Activated CD4-positive, CD25-positive, alpha-beta regulatory T cell (primary cell): ENCODE measurements at regions not wholly inside any gene's neighbourhood (a gene's known extent, or its start where the extent isn't known, plus 50 kb on each side); places are given as distances from the start of the nearest gene placed in this dataset.
"Not testable (repeated sequence)": the region's sequence is repeated elsewhere in the genome, so short reads cannot be mapped to it uniquely, and the experiment has no call there.

Experiments
- DNase-seq, 4 experiments: peaks; one replicate each; lab custom pipeline; 2025; lab: John Stamatoyannopoulos, UW

DNA sequence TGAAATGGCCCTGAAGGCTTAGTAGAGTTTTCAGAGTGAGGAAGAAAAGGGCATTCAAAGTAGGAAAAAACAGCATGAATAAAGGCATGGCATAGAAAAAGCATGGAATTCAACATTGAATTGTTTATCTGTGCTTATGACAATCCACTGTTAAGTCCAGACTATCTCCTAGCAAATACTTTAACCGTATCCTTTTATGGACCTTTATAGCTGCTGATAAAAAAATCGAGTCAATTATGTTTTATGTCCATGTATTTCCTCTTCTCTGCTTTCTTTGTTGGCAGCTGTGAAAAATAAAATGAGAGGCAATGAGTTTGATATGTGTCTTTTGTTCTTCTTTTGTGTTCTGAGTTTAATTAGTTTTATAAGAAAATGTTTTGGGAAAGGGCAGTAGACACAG lies 70.4 kb downstream of the TDRD15 start:
- no peak for DNase-seq

DNA sequence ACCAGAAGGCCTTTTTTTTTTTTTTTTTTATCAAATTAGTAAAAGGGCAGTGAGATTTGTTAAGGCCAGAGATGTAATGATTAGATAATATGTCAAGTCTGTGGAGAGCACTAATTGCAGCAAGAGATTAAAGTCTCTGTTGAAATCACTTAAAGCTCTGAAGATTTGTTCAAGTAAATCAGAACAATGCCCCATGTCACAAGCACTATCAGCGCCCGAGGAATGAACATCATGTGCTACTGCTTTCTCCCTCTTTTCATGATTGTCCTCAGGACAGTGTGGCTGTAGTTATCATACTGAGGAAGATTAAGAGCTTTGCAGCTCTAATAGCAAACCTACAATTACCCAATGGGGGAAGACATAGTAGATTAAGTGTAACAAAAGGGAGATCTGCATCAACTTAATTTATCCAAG lies 71.1 kb downstream of the TDRD15 start:
- no peak for DNase-seq

GRCh38 chr2:21195326-21195725 lies 71.6 kb downstream of the TDRD15 start:
- DNase-seq, result no peak

DNA sequence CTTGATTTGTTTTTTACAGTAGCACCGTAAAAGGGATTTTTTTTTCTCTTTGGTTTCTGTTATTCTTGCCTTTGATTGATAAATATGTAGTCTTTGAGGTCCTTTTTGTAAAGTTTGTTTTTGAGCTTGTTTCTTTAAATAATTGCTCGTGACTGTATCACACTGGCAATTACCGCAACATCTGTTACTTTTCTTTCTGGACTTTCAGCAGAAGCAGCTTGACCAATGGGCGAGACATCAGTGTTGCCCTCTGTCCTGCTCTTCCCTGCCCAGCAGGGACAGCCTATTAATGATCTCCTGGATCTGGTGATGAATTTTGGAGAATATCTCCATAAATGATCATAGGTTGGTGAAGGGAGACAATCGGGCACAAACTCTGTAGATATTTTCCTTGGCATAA lies 74.9 kb downstream of the TDRD15 start:
- DNase-seq, result no peak

DNA sequence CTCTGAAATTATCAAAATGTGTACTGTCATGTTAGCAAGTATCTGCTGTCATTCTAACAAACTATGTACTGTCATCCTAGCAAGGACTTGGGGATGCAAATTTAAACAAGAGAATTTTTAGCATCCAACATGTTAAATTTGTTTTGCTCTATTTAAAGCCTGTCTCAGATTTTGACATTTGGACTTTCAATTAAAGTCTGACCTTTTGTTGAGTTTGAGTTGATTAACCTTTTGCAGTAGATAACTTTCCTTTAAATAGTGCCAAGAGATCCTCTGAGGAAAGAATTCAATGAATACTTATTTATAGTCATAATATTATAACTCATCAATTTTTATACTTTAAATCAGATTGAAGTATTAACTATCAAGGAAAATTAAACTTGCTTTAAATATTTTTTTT lies 80.2 kb downstream of the TDRD15 start:
- no peak for DNase-seq

DNA sequence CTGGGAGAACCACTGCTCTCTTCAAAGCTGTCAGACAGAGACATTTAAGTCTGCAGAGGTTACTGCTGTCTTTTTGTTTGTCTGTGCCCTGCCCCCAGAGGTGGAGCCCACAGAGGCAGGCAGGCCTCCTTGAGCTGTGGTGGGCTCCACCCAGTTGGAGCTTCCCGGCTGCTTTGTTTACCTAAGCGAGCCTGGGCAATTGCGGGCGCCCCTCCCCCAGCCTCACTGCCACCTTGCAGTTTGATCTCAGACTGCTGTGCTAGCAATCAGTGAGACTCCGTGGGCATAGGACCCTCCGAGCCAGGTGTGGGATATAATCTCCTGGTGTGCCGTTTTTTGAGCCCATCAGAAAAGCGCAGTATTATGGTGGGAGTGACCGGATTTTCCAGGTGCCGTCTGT lies 90.3 kb downstream of the TDRD15 start:
- not testable (repeated sequence) for DNase-seq

DNA sequence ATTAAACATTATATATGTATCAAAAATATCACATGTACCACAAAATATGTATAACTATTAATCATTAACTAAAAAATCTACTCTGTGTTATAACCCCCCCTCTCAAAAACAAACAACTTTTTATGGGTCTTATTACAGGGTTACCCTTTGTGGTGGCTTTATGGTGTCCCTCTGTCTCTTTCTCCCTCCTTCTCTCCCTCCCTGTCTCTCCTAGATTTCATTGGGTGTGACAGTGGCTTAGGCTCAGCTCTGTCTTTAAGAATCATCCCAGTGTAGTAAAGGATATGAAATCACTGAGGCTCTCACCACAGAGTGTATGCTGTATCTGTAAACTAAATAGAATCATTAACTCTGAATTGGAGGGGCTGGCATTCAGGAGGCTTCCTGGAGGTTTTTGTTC lies 93.7 kb downstream of the TDRD15 start:
- no peak for DNase-seq

DNA sequence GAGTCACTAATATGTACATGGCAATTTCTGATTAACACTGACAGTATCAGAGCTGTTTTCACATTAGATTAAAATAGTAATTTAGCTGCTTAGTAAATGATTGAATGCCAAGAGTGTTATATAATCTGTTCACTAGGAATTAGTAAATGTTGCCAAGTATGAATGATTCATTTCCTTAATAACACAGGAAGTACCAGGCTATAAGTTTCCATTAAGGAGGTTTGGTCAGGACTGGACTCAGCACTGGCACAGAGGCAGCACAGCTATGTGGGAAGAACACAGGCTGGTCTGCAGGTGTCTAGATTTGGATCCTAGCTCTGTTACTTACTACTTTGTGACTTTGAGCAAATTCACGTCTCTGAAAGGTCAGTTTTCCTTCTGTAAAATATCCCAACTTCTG lies 97.2 kb downstream of the TDRD15 start:
- DNase-seq, result no peak

DNA sequence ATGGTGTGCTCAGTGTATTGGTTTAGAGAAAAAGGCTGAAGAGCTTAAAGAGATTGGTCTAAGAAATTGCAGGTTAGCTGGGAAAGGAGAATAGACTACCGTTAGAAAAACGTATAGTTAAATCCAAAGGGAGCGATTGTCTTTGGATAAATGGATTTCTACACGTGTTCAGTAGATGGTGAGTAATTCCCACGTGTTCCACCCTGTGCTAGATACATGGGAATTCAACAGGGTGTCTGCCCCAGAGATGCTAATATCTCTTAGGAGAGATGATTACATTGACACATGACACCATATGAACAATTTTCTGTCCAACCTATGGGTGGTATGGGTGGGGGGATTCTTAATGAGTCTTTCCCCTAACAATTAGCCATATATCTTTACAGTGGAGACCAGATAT lies 99.8 kb downstream of the TDRD15 start:
- no peak for DNase-seq

- DNase-seq, result no peak
Observed at GRCh38 chr2:21228041-21228895, 104.5 kb downstream of the TDRD15 start.

GRCh38 chr2:21229302-21229701 lies 105.5 kb downstream of the TDRD15 start:
- no peak for DNase-seq

GRCh38 chr2:21230140-21230539 lies 106.4 kb downstream of the TDRD15 start:
- no peak for DNase-seq

DNA sequence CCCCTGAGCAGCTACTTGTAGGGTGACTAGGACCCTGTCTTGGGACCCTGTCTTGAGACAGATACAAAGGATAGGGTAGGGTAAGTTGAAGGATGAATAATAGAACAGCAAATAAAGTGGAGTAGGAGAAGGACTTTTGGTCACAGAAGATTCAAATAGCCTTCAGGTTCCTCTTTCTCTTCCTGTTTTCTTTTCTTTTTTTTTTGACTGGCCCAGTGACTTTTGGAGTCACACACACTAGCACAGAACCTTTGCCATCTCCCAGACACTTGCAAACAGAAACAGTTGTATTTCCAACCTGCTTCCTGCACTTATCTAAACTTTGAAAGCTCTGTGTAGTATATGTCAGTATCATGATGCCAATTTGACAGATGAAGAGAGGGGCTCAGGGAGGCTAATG lies 108.2 kb downstream of the TDRD15 start:
- DNase-seq, result no peak

DNA sequence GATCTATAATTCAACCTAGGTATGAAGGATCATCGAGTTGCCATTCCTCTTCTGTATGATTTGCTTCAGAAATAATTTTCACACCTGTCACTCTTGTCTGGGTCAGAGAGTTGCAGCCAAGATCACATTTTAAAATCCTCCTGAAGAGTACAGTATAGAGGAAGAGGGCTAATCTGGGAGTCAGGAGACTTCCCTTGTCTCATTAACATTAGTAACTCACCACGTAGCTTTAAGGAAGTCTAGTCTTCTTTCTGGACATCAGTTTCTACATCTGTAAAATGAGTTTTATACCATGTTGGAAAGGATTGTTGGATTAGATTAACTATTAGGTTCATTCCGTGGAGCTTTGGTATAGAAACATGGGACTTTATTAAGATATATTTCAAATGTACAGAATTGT lies 109.4 kb downstream of the TDRD15 start:
- no peak for DNase-seq

GRCh38 chr2:21234001-21234400 lies 110.2 kb downstream of the TDRD15 start:
- no peak for DNase-seq

DNA sequence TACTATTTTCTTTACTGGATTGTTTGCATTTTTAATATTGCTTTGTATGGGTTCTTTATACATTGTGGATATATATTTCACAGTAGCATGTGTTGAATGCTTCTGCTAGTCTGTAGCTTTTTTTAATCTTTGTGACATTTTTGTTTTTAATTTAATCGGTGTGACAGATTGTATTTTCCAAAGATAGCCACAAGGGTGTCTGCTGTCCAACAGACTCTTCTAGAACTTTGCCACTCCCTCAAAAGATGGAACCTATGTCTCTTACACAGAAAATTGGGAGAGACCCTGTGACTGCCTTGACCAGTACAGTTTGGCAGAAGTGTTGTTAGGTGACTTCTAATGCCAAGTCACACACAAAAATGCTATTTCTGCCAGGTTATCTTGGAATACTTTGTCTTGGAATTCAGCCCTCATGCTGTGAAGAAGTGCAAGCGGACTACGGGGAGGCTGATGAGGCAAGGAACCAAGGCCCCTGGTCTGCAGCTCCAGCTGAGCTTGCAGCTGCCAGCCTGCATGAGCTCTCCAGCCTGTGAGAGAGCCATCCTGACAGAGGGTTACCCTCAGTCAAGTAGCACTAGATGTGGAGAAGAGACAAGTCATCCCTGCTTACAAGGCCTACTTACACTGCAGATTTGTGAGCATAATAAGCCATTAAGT lies 110.8 kb downstream of the TDRD15 start:
- DNase-seq, result no peak

GRCh38 chr2:21239749-21240148 lies 116.0 kb downstream of the TDRD15 start:
- DNase-seq, result not testable (repeated sequence)

- DNase-seq, result no peak
Observed at GRCh38 chr2:21244161-21244560, 120.4 kb downstream of the TDRD15 start.

DNA sequence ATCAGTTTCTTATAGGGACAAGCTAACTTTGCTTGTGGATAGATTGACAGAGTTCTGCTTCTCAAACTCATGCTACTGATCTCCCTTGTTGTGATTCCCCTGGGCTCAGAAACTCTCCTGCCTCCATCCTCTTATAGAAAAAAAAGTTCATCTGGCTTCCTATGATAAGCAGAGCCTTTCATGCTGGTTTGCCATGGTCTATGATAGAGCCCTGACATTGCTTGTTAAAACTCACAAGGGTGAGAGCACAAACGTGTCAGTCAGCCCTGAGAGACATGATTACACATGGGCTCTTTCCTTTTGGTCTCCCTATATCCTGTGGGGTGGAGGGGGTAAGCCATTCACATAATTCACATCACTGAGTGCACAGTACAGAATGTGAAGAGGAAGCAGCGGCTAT lies 121.8 kb downstream of the TDRD15 start:
- DNase-seq, result no peak

- DNase-seq, result no peak
Observed at GRCh38 chr2:21249367-21249766, 125.6 kb downstream of the TDRD15 start.

DNA sequence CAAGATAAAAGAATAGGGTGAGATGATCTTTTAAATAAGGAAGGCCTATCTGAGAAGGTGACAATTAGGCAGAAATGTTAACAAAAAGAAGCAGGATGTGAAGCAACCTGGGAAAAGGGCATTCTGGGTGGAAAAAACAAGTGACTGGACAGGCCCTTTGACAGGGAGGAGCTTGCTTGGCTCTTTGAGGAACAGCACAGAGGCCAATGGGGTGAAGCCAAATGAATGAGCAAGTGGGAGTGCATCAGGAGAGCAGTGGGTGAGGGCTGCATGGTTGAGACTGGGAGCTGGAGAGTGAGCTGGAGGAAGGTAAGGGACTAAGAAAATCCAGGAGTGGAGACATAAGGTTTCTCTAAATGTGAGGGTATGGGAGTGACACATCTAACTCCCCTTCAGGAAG lies 126.9 kb downstream of the TDRD15 start:
- no peak for DNase-seq

GRCh38 chr2:21251216-21251980 lies 127.6 kb downstream of the TDRD15 start:
- no peak for DNase-seq
